ENCODE measurements at regions not wholly inside any gene's neighbourhood (a gene's known extent, or its start where the extent isn't known, plus 50 kb on each side); places are given as distances from the start of the nearest gene placed in this dataset.

- H3K36me3 Mint-ChIP-seq: peaks cover 73% of the 10 kb centered on the region
- H3K4me3 Mint-ChIP-seq: no peak overlapping the region
- H3K27ac Mint-ChIP-seq: no peak overlapping the region
Measured at GRCh38 chr12:125996443-125996842, 931.2 kb downstream of the AACS start.

GRCh38 chr12:125999628-126000027 lies 934.4 kb downstream of the AACS start:
- H3K27ac Mint-ChIP-seq: no peak overlapping the region
- TF ChIP-seq ZNF121 (CRISPR knock-in tag; IDR thresholded peaks at IDR 0.05) (no peak), PRRX2 (CRISPR knock-in tag; IDR thresholded peaks at IDR 0.05) (no peak), FOXK1 (CRISPR knock-in tag; IDR thresholded peaks at IDR 0.05) (no peak), IRF1 (CRISPR knock-in tag; IDR thresholded peaks at IDR 0.05) (no peak), HMGXB4 (CRISPR knock-in tag; IDR thresholded peaks at IDR 0.05) (no peak), ATF1 (CRISPR knock-in tag; IDR thresholded peaks at IDR 0.05) (no peak), STAT6 (CRISPR knock-in tag; conservative IDR thresholded peaks at IDR 0.05; ENCODE audit: low read depth) (no peak), E2F5 (CRISPR knock-in tag; IDR thresholded peaks at IDR 0.05) (no peak), RORB (CRISPR knock-in tag; IDR thresholded peaks at IDR 0.05) (no peak), PREB (CRISPR knock-in tag; IDR thresholded peaks at IDR 0.05; ENCODE audit: borderline replicate concordance) (no peak)
- DNase-seq (ENCODE audit: low spot score) (no peak), ATAC-seq (no peak)
- CTCF ChIA-PET: no interaction called here
- H3K27me3 Mint-ChIP-seq (ENCODE audit: low read depth): peaks cover 15% of the 10 kb centered on the region
- no peaks in the 10 kb centered on the region for H3K4me1 Mint-ChIP-seq
- peaks cover 71% of the 10 kb centered on the region for H3K36me3 Mint-ChIP-seq
- POLR2A ChIA-PET: no interaction called here
- no peak overlapping the region for H3K4me3 Mint-ChIP-seq
- peaks cover 84% of the 10 kb centered on the region for H3K9me3 Mint-ChIP-seq

More at GRCh38 chr12:125996443-125996842, 931.2 kb downstream of the AACS start:
- Mint-ChIP-seq H3K4me1 (no peaks in the 10 kb centered on the region), H3K27me3 (ENCODE audit: low read depth) (peaks cover 15% of the 10 kb centered on the region), H3K9me3 (peaks cover 84% of the 10 kb centered on the region)
- POLR2A ChIA-PET: no interaction called here
- CTCF ChIA-PET: no interaction called here
- DNase-seq (ENCODE audit: low spot score) (no peak), ATAC-seq (no peak)
- no peak for TF ChIP-seq MYBL2 (CRISPR knock-in tag; IDR thresholded peaks at IDR 0.05)
- TF ChIP-seq IRF2 (CRISPR knock-in tag; IDR thresholded peaks at IDR 0.05; ENCODE audit: borderline replicate concordance, low read depth): no peak
- TF ChIP-seq ZNF232 (CRISPR knock-in tag; IDR thresholded peaks at IDR 0.05): no peak
- no peak for TF ChIP-seq ATF3 (CRISPR knock-in tag; conservative IDR thresholded peaks at IDR 0.05)
- TF ChIP-seq JAZF1 (CRISPR knock-in tag; IDR thresholded peaks at IDR 0.05): no peak
- TF ChIP-seq E2F1 (CRISPR knock-in tag; IDR thresholded peaks at IDR 0.05): no peak
- no peak for TF ChIP-seq ZBTB21 (CRISPR knock-in tag; IDR thresholded peaks at IDR 0.05; ENCODE audit: borderline replicate concordance)
- no peak for TF ChIP-seq E2F5 (CRISPR knock-in tag; IDR thresholded peaks at IDR 0.05)
- TF ChIP-seq ZNF121 (CRISPR knock-in tag; IDR thresholded peaks at IDR 0.05): no peak
- no peak for TF ChIP-seq CREM (CRISPR knock-in tag; IDR thresholded peaks at IDR 0.05)
